Superior temporal gyrus (tissue), 1 donor: ENCODE measurements at regions not wholly inside any gene's neighbourhood (a gene's known extent, or its start where the extent isn't known, plus 50 kb on each side); places are given as distances from the start of the nearest gene placed in this dataset.
A peak's percentile ranks its signal among the peaks of the same experiment; 100 is the strongest.
"Not testable (repeated sequence)": the region's sequence is repeated elsewhere in the genome, so short reads cannot be mapped to it uniquely, and the experiment has no call there.

ENCODE experiments used
- DNase-seq: peaks from one replicate; pipeline ENCODE4 v3.0.0-alpha.2; 2016; ENCODE audit errors: extremely low spot score

DNA sequence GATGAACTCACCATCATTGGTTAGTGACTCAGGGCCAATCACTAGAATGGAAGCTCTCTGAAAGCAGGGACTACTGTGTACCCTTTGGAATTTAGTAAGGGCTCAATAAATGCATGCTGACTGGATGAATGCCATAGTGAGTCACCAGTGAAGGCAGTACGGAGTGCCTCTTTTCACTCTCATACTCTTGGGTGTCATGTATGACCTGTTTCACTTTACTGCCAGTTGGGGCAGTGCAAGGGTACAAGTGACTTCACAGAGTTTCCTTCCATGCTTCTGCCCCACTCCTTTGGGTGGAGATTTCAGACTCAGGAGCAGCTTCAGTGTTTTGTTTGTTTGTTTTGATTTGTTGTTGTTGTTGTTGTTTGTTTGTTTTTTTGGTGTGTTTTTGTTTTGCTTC lies 57.7 kb downstream of the SOX3 start:
- no peak for DNase-seq

DNA sequence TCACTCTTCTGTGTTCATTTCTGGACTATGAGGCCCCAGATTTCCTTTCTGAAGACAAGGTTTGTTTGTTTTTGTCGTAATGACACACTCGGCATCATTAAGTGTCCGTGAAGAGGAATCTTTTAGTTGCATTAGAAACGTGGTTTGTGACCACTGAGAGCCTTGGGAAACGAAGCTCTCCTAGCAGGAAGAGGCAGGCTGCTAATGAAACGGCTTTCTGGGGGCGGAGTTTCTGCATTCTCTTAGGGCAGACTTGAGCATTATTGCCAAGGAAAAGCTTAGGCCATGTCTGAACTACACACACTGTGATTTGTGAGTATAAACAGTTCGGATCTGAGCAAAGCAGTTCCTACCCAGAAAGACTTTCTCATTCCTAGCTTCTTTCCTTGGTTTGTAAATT lies 64.0 kb downstream of the SOX3 start:
- no peak for DNase-seq

DNA sequence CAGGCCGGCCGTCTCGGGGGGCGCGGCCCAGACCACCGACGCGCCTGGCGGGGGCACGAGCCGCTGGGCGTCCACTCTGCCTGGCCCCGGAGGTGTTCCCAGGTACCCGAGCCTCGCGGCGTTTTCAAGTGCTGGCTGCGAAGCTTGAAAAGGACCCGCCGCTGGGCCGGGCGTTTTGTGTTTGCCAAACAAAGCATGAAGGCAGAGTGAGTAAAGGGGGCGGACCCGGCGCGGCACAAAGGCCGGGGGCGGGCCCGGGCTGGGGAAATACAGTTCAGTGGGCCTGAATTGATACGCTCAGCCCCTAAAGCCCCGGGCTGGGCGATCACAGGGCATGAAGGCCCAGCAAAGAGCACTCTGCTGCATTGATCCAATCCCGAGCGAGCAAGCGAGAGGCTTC lies 65.4 kb downstream of the SOX3 start:
- no peak for DNase-seq

DNA sequence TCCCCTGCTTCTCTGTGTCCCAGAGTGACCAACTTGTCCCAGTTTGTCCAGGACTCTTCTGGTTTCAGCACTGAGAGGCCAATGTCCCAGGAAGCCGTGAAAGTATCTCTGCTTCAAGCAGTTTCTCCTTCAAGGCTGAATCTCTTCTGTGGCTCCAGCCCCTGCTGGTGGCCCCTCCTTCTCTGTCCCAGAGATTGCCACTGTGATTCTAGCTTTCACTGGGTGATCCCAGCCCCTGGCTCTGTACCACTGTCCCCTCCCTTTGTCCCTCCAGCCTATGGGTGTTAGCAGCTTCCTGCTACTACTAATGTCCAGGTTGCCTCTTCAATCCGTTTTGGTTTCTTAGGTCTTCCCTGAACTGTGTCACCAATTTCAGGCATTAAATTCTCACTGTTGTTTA lies 70.5 kb downstream of the SOX3 start:
- DNase-seq: no peak

DNA sequence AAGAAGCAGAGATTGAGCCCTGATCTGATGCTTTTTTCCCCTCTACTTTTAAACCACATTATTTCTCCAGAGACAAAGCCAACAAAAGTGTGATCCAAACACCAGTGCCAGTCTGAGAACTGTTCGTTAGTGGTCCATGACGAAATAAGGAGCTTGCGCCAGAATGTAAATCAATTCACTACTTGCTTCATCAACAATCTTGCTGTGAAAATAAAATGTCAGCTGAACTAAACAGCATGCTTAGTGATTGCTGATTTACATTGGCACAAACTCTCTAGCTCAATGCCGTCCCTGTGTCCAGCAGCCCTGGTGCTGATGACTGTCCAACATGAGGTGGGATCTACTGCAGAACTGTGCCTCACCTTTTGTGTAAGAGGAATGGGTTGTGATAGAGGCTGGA lies 71.3 kb downstream of the SOX3 start:
- DNase-seq: no peak

DNA sequence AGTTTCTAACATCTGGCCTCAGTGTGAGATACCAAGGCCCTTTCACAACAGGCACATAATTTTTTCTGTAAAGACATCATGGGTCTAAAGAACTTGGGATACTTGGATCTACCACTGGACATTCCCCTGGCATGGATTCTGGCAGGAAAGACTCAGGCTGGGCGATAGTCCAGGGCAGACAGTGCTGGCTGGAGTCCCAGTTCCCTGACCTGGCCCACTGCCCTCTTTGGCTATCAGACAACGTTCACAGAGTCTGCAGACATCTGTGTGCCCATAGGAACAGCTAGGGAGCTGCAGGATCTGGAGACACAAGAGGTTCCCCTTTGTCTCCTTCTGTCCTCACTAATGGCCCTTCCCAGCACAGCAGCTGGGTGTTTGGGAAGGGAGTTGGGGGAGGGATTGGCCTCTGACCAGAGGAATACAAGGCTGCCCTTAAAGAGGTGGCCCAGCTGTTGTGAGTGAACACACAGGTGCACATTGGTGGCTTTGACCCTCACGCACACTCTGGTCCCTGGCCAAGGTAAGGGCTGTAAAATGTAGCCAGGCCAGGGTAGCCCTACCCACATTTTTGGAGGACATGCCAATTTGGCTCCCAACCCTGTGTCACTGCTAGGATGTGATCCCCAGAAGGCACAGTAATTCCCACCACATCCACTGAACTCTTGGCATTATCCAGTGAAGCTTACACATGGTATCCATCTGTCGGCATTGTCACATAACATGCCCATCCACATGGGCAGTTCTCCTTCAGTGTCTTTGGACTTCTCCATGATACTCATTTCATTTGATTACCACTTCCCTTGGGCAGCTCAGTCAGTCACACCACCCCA lies 72.3 kb downstream of the SOX3 start:
- DNase-seq: peak; percentile 22

DNA sequence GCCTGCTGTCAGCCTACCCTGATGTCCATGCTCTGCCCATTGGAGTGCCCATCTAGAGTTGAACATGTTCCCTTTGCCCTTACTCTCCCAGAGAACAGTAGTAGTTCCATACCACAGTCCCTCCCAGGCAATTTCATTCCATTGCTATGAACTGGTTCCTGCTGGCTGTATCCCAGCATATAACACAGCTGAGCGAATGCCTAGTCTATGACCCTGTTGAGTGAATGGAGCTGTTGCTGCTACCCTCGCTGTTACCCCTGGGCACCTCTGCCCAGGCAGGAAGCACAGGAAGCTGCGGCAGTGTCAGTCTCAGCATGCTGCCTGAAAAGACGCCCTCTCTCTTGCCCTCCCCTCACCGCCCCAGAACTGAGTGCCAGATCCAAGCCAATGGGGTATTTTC lies 73.3 kb downstream of the SOX3 start:
- no peak for DNase-seq

DNA sequence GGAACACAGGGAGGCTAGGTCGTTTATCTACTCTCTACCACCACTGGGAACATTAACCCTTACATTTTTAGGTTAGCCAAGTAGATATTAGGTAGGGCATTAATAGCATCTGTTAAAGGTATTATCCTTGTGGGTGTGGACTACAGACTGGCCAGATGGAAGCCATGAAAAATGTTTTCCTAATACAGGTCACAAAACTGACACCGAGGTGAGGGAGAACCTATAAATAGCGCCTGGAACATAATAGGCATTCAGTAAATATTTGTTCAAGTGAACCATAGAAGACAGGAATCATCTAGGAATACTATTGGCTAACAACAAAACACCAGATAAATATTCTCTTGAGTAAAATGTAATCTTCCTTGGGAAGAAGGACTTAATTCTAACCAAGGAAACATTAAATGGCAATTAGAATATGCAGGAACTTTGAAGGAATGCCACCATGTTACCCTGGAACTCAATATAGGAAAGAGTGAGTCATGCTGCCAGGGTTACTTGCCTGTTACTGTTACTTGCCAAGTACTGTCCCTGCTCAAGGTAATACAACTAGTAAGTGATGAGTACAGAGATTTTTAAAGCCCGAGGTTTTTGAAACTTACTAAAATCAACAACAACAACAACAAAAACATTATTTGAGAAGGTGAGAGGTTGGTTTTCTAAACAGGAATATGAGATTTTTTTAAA lies 79.0 kb downstream of the SOX3 start:
- no peak for DNase-seq

DNA sequence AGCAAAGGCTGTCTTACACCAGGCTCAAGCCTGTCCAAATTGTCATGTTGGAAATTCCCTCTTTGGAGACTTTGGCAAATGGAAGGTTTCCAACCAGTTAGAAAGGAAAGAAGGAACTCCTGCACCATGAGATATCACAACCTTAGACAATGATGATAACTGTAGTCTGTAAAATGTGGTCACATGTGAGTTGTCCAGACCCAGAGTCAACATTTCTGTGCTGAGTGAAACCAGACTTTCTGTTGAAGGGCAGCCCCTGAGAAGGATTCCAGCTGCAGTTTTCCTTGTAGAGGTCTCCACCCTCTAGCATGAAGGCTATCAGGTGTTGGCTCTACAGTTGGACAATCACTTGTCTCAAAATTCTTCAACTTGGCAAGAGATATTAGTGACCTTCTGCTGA lies 82.4 kb downstream of the SOX3 start:
- no peak for DNase-seq

DNA sequence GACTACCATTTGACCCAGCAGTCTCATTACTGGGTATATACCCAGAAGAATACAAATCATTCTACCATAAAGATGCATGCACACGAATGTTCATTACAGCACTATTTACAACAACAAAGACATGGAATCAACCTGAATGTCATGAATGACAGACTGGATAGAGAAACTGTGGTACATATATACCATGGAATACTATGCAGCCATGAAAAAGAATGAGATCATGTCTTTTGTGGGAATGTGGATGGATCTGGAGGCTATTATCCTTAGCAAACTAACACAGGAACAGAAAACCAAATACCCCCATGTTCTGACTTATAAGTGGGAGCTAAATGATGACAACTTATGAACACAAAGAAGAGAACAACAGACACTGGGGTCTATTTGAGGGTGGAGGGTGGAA lies 102.7 kb downstream of the SOX3 start:
- DNase-seq: not testable (repeated sequence)

DNA sequence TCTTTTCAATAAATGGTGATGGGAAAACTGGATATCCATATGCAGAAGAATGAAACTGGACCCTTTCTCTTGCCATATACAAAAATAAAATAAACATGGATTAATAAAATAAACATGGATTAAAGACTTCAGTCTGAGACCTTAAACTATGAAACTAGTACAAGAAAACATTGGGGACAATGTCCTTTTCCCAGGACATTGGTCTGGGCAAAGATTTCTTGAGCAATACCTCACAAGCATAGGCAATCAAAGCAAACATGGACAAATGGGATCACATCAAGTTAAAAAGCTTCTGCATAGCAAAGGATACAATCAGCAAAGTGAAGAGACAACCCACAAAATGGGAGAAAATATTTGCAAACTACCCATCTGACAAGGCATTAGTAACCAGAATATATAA lies 108.5 kb downstream of the SOX3 start:
- not testable (repeated sequence) for DNase-seq

DNA sequence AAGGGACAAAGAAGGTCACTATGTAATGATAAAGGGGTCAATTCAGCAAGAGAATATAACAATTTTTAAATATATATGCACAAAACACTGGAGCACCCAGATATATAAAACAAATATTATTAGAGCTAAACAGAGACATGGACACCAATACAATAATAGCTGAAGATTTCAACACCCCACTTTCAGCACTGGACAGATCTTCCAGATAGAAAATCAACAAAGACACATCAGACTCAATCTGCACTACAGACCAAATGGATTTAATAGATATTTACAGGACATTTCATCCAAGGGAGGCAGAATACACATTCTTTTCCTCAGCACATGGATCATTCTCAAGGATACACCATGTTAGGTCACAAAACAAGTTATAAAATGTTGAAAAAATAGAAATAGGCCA lies 111.4 kb downstream of the SOX3 start:
- DNase-seq: no peak

DNA sequence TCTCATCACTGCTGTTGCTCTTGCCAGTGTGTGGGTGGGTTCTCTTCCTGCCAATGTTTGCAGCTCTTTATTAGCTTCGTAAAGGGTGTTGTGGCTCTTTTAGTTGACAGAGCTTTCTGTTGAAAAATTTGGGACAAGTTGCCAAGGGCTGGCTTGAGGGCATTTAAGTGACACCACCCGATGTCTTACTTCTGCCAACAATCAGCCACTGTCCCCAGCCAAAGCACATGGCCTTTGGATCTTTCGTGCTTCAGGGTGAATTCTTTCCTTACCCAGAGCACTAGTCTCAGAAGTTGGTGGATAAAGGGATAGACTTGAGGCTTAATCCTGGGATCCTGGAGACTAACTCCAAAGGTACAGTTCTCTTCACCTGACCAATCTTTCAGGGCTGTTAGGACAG lies 113.6 kb downstream of the SOX3 start:
- no peak for DNase-seq

DNA sequence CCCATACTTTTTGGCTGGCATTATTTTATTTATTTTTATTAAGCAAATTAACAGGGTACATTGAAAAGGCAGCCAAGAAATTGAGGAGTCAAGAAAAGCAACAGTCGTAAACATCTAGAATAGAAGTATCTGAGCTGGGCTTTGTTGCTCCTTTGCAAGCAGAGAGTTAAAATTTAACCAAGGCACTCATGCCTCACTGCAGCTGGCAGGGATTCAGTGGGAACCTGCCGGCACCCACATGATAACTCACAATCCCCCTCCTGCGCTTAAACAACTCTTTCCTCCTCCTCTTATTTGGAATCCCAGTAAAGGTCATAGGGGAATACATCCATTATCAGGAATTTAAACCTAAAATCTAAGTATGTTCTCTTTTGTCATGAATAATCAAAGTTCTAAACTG lies 115.5 kb downstream of the SOX3 start:
- DNase-seq: no peak

DNA sequence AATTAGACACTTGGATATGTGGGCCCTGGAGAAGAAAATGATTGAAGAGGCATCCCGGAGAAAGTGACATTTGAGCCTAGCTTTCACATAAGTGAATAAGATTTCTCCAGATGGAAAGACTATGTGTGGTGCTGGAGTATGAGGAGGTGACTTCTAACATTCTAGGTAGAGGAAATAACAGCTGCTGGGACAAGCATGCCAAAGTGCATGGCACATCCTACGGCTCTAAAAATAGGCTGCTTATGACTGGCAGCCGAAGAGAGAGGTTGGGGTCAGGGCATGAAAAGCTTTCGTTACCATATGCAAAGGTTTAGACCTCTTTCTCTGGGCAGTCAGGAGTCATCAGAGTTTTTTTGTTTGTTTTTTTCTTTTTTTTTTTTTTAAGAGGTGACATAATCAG lies 142.0 kb downstream of the SOX3 start:
- DNase-seq: no peak

DNA sequence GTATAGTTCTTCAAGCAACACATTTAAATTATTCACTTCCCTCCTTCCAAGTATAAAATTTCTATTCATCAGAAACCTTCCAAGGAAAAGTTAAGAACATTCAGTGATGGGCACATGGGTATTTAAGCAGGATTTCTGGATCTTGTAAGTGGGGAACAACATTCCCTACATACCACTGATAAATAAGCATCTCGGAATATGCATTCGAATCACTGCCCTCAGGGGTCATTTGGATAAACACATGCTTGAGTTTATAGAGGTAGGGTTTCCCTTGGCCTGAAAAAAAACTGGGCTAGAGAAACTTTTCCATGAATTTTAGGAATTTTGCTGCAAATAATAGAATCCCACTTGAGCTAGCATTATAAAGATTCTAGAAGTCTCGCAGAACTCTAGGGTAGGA lies 143.9 kb downstream of the SOX3 start:
- DNase-seq: no peak

DNA sequence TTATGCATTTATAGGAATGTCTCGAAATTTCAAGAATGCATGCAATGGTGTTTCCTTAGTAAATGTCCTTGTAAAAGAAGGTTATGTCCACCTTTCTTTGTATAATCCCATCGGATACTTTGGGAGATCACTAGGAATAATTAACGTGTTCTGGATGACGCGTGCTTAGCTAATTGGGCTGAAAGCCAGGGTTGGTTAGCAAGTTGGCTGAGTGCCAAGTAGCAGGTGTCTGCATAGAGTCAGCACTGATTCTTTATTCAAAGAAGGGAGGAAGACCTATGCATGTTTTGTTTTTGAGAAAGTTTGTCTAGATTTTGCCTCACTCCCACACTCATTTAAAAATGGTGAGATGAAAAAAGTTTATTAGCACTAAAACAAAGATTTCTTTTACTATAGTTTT lies 144.6 kb downstream of the SOX3 start:
- no peak for DNase-seq

DNA sequence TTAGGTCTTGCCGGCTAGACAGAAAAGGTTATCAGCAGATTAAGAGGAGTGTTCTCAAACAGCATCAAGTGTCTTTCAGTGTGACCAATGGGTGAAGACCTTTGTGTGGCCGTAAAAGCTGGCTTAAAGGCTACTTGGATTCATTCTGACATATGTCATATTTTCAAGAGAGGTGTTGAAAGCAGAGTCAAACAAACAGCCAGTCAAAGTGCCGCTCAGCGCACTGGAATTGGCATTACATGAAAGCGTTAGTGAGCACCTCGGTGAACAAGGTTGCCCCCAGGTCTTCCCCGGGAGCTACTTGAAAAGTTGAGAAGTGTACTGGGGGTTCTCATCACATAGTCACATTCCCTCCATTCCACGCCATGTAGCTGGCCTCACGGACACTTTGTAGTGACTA lies 148.9 kb downstream of the SOX3 start:
- DNase-seq: no peak

DNA sequence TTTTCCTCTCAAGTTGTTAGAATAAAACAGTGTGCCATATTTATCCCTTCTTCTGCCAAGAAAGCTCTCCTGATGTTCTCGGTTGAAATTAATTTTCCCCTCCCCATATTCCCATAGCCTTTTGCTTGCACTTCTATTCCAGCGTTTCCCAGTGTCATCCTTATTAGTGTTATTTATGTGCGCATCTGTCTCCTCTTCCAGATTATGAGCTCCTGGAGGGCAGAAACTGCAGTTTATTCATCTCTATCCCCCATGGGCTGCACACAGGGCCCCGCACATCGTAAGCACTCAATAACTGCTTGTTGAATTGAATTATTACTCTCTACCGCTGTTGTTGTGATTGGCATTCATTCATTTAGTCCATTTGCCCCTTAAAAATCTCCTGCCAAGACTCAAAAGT lies 149.4 kb downstream of the SOX3 start:
- DNase-seq: no peak

DNA sequence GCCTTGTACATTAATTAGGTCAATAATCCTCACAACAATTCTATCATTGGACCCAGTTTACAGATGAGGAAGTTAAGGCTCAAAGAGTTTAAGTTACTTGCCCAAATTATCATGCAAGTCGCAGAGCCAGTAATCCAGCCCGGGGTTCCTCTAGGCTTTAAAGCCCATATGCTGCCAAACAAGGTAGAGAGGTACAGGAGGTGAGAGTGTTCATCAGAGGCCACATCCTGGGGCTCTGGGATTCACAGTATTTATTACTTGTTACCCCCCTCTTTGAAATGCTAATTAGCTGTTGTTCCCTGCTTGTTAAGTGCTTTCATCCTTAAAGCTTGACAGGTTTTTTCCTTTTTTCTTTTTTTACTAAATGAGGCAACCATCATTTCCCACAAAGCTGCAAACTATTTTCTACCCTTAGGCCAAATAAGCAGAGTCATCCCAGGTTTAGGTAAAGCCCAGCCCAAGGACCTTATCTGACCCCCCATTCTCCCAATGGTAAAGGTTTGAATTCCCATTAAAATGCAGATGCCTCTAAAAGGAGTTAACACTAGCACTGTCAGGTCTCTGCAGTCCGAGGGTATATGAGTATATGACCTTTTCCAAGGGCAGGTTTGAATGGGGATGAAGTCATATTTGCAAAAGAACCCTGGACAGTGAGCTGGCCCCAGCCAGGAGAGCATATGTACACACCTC lies 150.3 kb downstream of the SOX3 start:
- no peak for DNase-seq

DNA sequence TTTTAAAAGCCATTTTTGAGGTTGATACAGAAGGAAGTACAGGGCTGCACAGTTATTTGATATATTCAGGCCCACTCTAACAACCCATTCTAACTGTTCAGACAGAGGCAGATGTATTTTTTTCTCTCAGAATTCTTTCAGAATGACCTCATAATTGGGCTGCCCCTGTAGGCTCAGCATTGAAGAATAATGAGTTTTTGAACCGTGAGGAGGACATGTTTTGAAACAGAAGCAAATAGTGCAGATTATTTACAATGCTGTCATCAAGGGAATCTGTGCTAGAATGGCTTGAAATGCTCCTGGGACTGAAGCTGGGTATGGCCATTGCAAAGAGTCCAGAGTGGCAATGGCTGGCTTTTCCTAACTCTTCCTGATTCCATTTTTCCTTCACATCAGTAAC lies 158.1 kb downstream of the SOX3 start:
- DNase-seq: no peak

DNA sequence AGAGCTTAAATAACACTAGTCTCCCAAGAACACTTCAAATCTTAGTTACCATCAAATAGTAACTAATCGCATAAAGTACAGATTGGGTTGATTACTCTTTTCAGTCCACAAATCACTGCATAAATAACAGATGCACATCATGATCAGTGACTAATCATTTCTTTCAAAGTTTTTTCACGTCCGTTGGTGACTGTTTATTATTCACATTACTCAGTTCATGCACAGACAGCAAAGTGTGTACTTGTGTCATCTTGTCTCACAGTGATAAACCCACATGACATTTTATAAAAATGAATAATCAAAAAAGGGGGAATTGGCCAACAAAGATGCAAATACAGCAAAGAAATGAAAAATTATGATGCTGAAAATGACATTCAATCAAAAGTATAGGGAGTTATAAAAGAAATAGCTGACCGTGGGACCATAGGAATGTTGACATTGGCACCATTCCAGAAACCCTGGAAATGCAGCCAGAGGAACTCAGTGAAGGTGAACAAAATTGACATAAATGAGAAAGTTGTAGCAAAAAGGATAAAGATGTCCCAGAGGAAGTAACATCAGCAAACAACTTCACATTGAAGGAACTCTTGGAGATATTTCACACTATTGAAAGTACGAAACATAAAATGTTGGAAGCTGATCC lies 161.5 kb downstream of the SOX3 start:
- DNase-seq: no peak

DNA sequence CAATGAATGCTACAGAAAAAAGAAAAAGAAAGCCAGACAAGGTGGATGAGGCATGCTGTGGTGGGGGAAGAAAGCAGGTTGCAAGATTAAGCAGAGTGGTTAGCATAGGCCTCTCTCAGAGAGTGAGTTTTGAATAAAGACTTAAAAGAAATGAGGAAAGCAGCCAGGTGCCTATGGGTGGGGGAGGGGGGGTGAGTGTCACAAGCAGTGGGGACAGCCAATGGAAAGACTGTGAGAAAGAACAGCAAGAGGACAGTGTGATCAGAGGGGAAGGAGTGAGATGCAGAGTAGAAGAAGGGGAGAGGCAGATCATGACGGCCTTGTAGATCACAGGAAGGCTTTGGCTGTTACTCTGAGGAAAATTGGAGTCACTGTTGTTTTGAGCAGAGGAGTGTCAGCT lies 162.5 kb downstream of the SOX3 start:
- no peak for DNase-seq
